Activated T-cell treated with anti-CD3 and anti-CD28 coated beads, Interleukin-2, amount 50 U/mL, for 24 hours (primary cell): ENCODE measurements at regions not wholly inside any gene's neighbourhood (a gene's known extent, or its start where the extent isn't known, plus 50 kb on each side); places are given as distances from the start of the nearest gene placed in this dataset.

ENCODE experiments used
- DNase-seq: peaks from one replicate; pipeline ENCODE4 v3.0.0-alpha.2; 2020
- H3K27ac Mint-ChIP-seq: 2 replicates; pipeline ENCODE4 v1.8.0; 2020; ENCODE audit warnings: mild to moderate bottlenecking, mixed read lengths
- H3K27me3 Mint-ChIP-seq: 2 replicates; pipeline ENCODE4 v1.8.0; 2020; ENCODE audit warnings: mixed read lengths
- H3K36me3 Mint-ChIP-seq: 2 replicates; pipeline ENCODE4 v1.8.0; 2020; ENCODE audit warnings: low read depth, mixed read lengths
- H3K4me1 Mint-ChIP-seq: 2 replicates; pipeline ENCODE4 v1.8.0; 2020; ENCODE audit warnings: low read depth, mixed read lengths
- H3K4me3 Mint-ChIP-seq: 2 replicates; pipeline ENCODE4 v1.8.0; 2020; ENCODE audit warnings: mild to moderate bottlenecking, moderate library complexity, mixed read lengths
- H3K9me3 Mint-ChIP-seq: 2 replicates; pipeline ENCODE4 v1.8.0; 2020; ENCODE audit warnings: mixed read lengths

GRCh38 chr1:116311193-116311592 lies 61.9 kb upstream of the ATP1A1 start:
- no peaks in the 10 kb centered on the region for H3K9me3 Mint-ChIP-seq
- no peaks in the 10 kb centered on the region for H3K27me3 Mint-ChIP-seq
- H3K4me3 Mint-ChIP-seq: no peak overlapping the region
- no peak overlapping the region for H3K27ac Mint-ChIP-seq
- H3K36me3 Mint-ChIP-seq: no peaks in the 10 kb centered on the region
- peaks cover 20% of the 10 kb centered on the region for H3K4me1 Mint-ChIP-seq
- no peak for DNase-seq

GRCh38 chr1:116311756-116312680 lies 61.0 kb upstream of the ATP1A1 start:
- Mint-ChIP-seq H3K36me3 (no peaks in the 10 kb centered on the region), H3K4me3 (no peak overlapping the region), H3K27ac (no peak overlapping the region), H3K27me3 (no peaks in the 10 kb centered on the region), H3K4me1 (peaks cover 24% of the 10 kb centered on the region), H3K9me3 (no peaks in the 10 kb centered on the region)
- DNase-seq: no peak

GRCh38 chr1:116312681-116313069 lies 60.4 kb upstream of the ATP1A1 start:
- Mint-ChIP-seq H3K4me3 (no peak overlapping the region), H3K9me3 (no peaks in the 10 kb centered on the region), H3K4me1 (peaks cover 28% of the 10 kb centered on the region), H3K27me3 (no peaks in the 10 kb centered on the region), H3K27ac (no peak overlapping the region), H3K36me3 (no peaks in the 10 kb centered on the region)
- no peak for DNase-seq

- H3K27me3 Mint-ChIP-seq: no peaks in the 10 kb centered on the region
- no peak overlapping the region for H3K27ac Mint-ChIP-seq
- no peaks in the 10 kb centered on the region for H3K36me3 Mint-ChIP-seq
- no peak for DNase-seq
- H3K9me3 Mint-ChIP-seq: no peaks in the 10 kb centered on the region
- H3K4me3 Mint-ChIP-seq: no peak overlapping the region
- H3K4me1 Mint-ChIP-seq: peaks cover 28% of the 10 kb centered on the region
Observed at GRCh38 chr1:116313776-116314175, 59.3 kb upstream of the ATP1A1 start.

- no peak overlapping the region for H3K4me3 Mint-ChIP-seq
- H3K4me1 Mint-ChIP-seq: peaks cover 24% of the 10 kb centered on the region
- no peak for DNase-seq
- no peak overlapping the region for H3K27ac Mint-ChIP-seq
- no peaks in the 10 kb centered on the region for H3K27me3 Mint-ChIP-seq
- no peaks in the 10 kb centered on the region for H3K36me3 Mint-ChIP-seq
- H3K9me3 Mint-ChIP-seq: no peaks in the 10 kb centered on the region
Observed at GRCh38 chr1:116314305-116314919, 58.6 kb upstream of the ATP1A1 start.

- Mint-ChIP-seq H3K4me3 (no peak overlapping the region), H3K27me3 (no peaks in the 10 kb centered on the region), H3K4me1 (peaks cover 23% of the 10 kb centered on the region), H3K9me3 (no peaks in the 10 kb centered on the region), H3K36me3 (no peaks in the 10 kb centered on the region), H3K27ac (no peak overlapping the region)
- no peak for DNase-seq
Observed at GRCh38 chr1:116316373-116316772, 56.7 kb upstream of the ATP1A1 start.

GRCh38 chr1:116318897-116319296 lies 54.1 kb upstream of the ATP1A1 start:
- no peak overlapping the region for H3K4me3 Mint-ChIP-seq
- H3K9me3 Mint-ChIP-seq: no peaks in the 10 kb centered on the region
- H3K36me3 Mint-ChIP-seq: no peaks in the 10 kb centered on the region
- no peak for DNase-seq
- H3K4me1 Mint-ChIP-seq: peaks cover 38% of the 10 kb centered on the region
- H3K27ac Mint-ChIP-seq: no peak overlapping the region
- no peaks in the 10 kb centered on the region for H3K27me3 Mint-ChIP-seq

GRCh38 chr1:116320874-116321273 lies 52.2 kb upstream of the ATP1A1 start:
- peaks cover 56% of the 10 kb centered on the region for H3K4me1 Mint-ChIP-seq
- no peak overlapping the region for H3K4me3 Mint-ChIP-seq
- no peak for DNase-seq
- no peaks in the 10 kb centered on the region for H3K27me3 Mint-ChIP-seq
- no peaks in the 10 kb centered on the region for H3K36me3 Mint-ChIP-seq
- no peak overlapping the region for H3K27ac Mint-ChIP-seq
- H3K9me3 Mint-ChIP-seq: no peaks in the 10 kb centered on the region

- no peak overlapping the region for H3K4me3 Mint-ChIP-seq
- H3K27ac Mint-ChIP-seq: peak overlapping the region; percentile 24
- no peaks in the 10 kb centered on the region for H3K36me3 Mint-ChIP-seq
- H3K27me3 Mint-ChIP-seq: no peaks in the 10 kb centered on the region
- H3K9me3 Mint-ChIP-seq: no peaks in the 10 kb centered on the region
- DNase-seq: no peak
- H3K4me1 Mint-ChIP-seq: peaks cover 64% of the 10 kb centered on the region
Observed at GRCh38 chr1:116321766-116322175, 51.3 kb upstream of the ATP1A1 start.

- DNase-seq: no peak
- H3K4me3 Mint-ChIP-seq: no peak overlapping the region
- no peaks in the 10 kb centered on the region for H3K36me3 Mint-ChIP-seq
- H3K27ac Mint-ChIP-seq: no peak overlapping the region
- no peaks in the 10 kb centered on the region for H3K27me3 Mint-ChIP-seq
- no peaks in the 10 kb centered on the region for H3K9me3 Mint-ChIP-seq
- H3K4me1 Mint-ChIP-seq: peaks cover 65% of the 10 kb centered on the region
Observed at GRCh38 chr1:116322752-116323405, 50.2 kb upstream of the ATP1A1 start.
